WTC11 (cell line): ENCODE measurements at regions not wholly inside any gene's neighbourhood (a gene's known extent, or its start where the extent isn't known, plus 50 kb on each side); places are given as distances from the start of the nearest gene placed in this dataset.

Experiments
- ATAC-seq: fragments of 200-7000 bp; cut with Tn5 transposase; 2 replicates; pipeline ENCODE4 v1.10.0; 2021; ENCODE audit warnings: mild to moderate bottlenecking, moderate library complexity
- CTCF ChIA-PET: fragments of 300-600 bp; sonication (Branson Sonifier 250); formaldehyde crosslinking; loops from one replicate; lab custom pipeline; 2021; ENCODE audit warnings: antibody characterized with exemption; lab: Charles Lee
- POLR2A ChIA-PET: fragments of 350-600 bp; sonication (Branson Sonifier 250); formaldehyde crosslinking; loops from one replicate; lab custom pipeline; 2021; ENCODE audit warnings: antibody characterized with exemption; lab: Charles Lee
- DNase-seq: peaks from one replicate; pipeline ENCODE4 v3.0.0; 2021; ENCODE audit warnings: low spot score
- H3K27ac Mint-ChIP-seq: 2 replicates; pipeline ENCODE4 v1.8.0; 2021; ENCODE audit warnings: mixed read lengths
- H3K27me3 Mint-ChIP-seq: 2 replicates; pipeline ENCODE4 v1.8.0; 2021; ENCODE audit warnings: low read depth, mild to moderate bottlenecking, moderate library complexity, mixed read lengths
- H3K36me3 Mint-ChIP-seq: 2 replicates; pipeline ENCODE4 v1.8.0; 2021; ENCODE audit warnings: mixed read lengths
- H3K4me1 Mint-ChIP-seq: 2 replicates; pipeline ENCODE4 v1.8.0; 2022; ENCODE audit warnings: mixed read lengths
- H3K4me3 Mint-ChIP-seq: 2 replicates; pipeline ENCODE4 v1.8.0; 2021; ENCODE audit warnings: mild to moderate bottlenecking, moderate library complexity, mixed read lengths
- H3K9me3 Mint-ChIP-seq: 2 replicates; pipeline ENCODE4 v1.8.0; 2021; ENCODE audit warnings: mixed read lengths
- CREB1 ChIP-seq: sonication (generic); formaldehyde crosslinking; IDR thresholded peaks from 2 replicates; pipeline ENCODE4 v1.8.0; 2023; ENCODE audit warnings: mild to moderate bottlenecking, missing genetic modification reagents
- E2F5 ChIP-seq: sonication (generic); formaldehyde crosslinking; IDR thresholded peaks from 2 replicates; pipeline ENCODE4 v1.8.1; 2022; ENCODE audit warnings: mild to moderate bottlenecking, moderate library complexity, missing genetic modification reagents
- IRF2 ChIP-seq: sonication (generic); formaldehyde crosslinking; IDR thresholded peaks from 2 replicates; pipeline ENCODE4 v1.8.0; 2022; ENCODE audit warnings: low read depth, missing genetic modification reagents, borderline replicate concordance
- JUN ChIP-seq: sonication (generic); formaldehyde crosslinking; IDR thresholded peaks from 2 replicates; pipeline ENCODE4 v1.8.0; 2023; ENCODE audit warnings: mild to moderate bottlenecking, missing genetic modification reagents
- MAX ChIP-seq: sonication (generic); formaldehyde crosslinking; IDR thresholded peaks from 2 replicates; pipeline ENCODE4 v1.8.0; 2022; ENCODE audit warnings: mild to moderate bottlenecking, missing genetic modification reagents
- PRDM15 ChIP-seq: sonication (generic); formaldehyde crosslinking; IDR thresholded peaks from 2 replicates; pipeline ENCODE4 v1.8.0; 2022; ENCODE audit warnings: missing genetic modification reagents
- PREB ChIP-seq: sonication (generic); formaldehyde crosslinking; IDR thresholded peaks from 2 replicates; pipeline ENCODE4 v1.8.1; 2022; ENCODE audit warnings: mild to moderate bottlenecking, missing genetic modification reagents, moderate library complexity, borderline replicate concordance
- RELA ChIP-seq: sonication (generic); formaldehyde crosslinking; IDR thresholded peaks from 2 replicates; pipeline ENCODE4 v1.8.1; 2022; ENCODE audit warnings: missing genetic modification reagents, mild to moderate bottlenecking, borderline replicate concordance
- SMAD3 ChIP-seq: sonication (generic); formaldehyde crosslinking; IDR thresholded peaks from 2 replicates; pipeline ENCODE4 v1.8.0; 2022; ENCODE audit warnings: missing genetic modification reagents, mild to moderate bottlenecking, borderline replicate concordance
- TP53 ChIP-seq: sonication (generic); formaldehyde crosslinking; IDR thresholded peaks from 2 replicates; pipeline ENCODE4 v1.8.1; 2023; ENCODE audit warnings: mild to moderate bottlenecking, missing genetic modification reagents
- USF2 ChIP-seq: sonication (generic); formaldehyde crosslinking; IDR thresholded peaks from 2 replicates; pipeline ENCODE4 v1.8.1; 2023; ENCODE audit warnings: mild to moderate bottlenecking, missing genetic modification reagents, moderate library complexity
- ZMAT4 ChIP-seq: fragments of 250-450 bp; sonication (Bioruptor Pico); IDR thresholded peaks from 2 replicates; pipeline ENCODE4 v1.9.0; 2021; ENCODE audit warnings: mild to moderate bottlenecking
- ZNF317 ChIP-seq: sonication (generic); formaldehyde crosslinking; IDR thresholded peaks from 2 replicates; pipeline ENCODE4 v1.8.1; 2023; ENCODE audit warnings: low read depth, mild to moderate bottlenecking, moderate library complexity, missing genetic modification reagents, borderline replicate concordance
- ZNF396 ChIP-seq: fragments of 250-450 bp; sonication (Bioruptor Pico); IDR thresholded peaks from 2 replicates; pipeline ENCODE4 v1.8.0; 2021; ENCODE audit warnings: mild to moderate bottlenecking, moderate library complexity, borderline replicate concordance
- ZSCAN18 ChIP-seq: fragments of 250-450 bp; sonication (Bioruptor Pico); IDR thresholded peaks from 2 replicates; pipeline ENCODE4 v2.1.2; 2022; ENCODE audit warnings: mild to moderate bottlenecking, moderate library complexity
- TF ChIP-seq, protein P1 (sequence below): fragments of 250-450 bp; sonication (Bioruptor Pico); IDR thresholded peaks from 2 replicates; pipeline ENCODE4 v1.8.0; 2021; ENCODE audit warnings: mild to moderate bottlenecking

DNA sequence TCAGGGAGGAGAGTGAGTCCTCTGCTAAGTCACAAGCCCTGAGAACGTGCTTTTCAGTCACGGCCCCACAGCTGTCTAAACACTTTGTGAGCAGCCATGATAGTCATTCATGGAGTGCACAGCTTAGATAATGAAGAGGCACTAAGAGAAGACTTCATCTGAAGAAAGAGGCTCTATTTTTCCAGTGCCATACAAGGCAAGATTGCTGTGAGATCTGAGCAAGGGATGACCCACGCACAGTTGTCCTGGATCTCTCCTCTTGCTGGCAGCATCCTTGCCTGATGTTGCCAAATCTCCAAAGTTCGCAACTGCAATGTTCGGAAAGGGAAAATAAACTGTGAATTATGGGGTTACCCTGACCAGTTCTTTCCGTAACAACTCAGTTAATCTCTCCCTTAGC, 418.7 kb downstream of the MEIS1 start (continued):
- no peak for TF ChIP-seq PRDM15 (CRISPR knock-in tag)

GRCh38 chr2:66854298-66854697, 419.4 kb downstream of the MEIS1 start:
- ChIA-PET POLR2A (no interaction called here), CTCF (no interaction called here)
- Mint-ChIP-seq H3K4me1 (no peaks in the 10 kb centered on the region), H3K27me3 (no peaks in the 10 kb centered on the region), H3K36me3 (no peaks in the 10 kb centered on the region), H3K4me3 (no peak overlapping the region), H3K9me3 (no peaks in the 10 kb centered on the region), H3K27ac (no peak overlapping the region)
- DNase-seq = no peak
- ATAC-seq = no peak
- TF ChIP-seq, protein P1, sequence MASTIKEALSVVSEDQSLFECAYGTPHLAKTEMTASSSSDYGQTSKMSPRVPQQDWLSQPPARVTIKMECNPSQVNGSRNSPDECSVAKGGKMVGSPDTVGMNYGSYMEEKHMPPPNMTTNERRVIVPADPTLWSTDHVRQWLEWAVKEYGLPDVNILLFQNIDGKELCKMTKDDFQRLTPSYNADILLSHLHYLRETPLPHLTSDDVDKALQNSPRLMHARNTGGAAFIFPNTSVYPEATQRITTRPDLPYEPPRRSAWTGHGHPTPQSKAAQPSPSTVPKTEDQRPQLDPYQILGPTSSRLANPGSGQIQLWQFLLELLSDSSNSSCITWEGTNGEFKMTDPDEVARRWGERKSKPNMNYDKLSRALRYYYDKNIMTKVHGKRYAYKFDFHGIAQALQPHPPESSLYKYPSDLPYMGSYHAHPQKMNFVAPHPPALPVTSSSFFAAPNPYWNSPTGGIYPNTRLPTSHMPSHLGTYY (CRISPR knock-in tag) = no peak
- TF ChIP-seq ZNF396 (no peak), TP53 (CRISPR knock-in tag) (no peak), PREB (CRISPR knock-in tag) (no peak), SMAD3 (CRISPR knock-in tag) (no peak), PRDM15 (CRISPR knock-in tag) (no peak), USF2 (no peak), IRF2 (CRISPR knock-in tag) (no peak), ZNF317 (no peak), E2F5 (CRISPR knock-in tag) (no peak), CREB1 (CRISPR knock-in tag) (no peak), RELA (CRISPR knock-in tag) (no peak), JUN (CRISPR knock-in tag) (no peak), ZMAT4 (CRISPR knock-in tag) (no peak), MAX (CRISPR knock-in tag) (no peak), ZSCAN18 (CRISPR knock-in tag) (no peak)
